ENCODE measurements at regions not wholly inside any gene's neighbourhood (a gene's known extent, or its start where the extent isn't known, plus 50 kb on each side); places are given as distances from the start of the nearest gene placed in this dataset.

DNA sequence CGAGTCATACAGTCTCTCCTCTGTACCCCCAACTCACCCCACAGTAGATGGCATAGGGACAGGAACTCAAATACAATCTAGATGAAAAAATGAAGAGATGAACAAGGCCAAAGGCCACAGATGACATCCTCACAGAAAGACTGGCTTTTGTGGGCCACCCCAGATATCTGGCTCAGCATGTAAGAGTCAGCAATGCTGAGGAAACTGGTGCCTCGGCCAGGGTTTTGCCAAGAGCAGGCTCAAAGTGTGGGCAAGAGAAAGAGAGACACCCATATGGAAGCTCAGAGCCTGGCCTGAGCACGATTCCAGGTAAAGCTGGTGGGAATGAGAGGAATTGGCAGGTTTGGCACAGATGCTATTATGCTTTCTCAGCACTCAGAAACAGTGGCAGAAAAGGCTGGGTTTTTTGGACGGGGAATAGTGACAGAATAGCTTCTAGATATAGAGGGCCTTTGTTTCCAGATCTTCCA is 460.6 kb downstream of the FOXO1 start:
- peaks cover 5% of the 10 kb centered on the region; the same call in 1 of the 2 replicates for H3K9me3 ChIP-seq (ENCODE audit: control insufficient read depth, insufficient read depth, low read length)
- peaks cover 13% of the 10 kb centered on the region for H3F3A ChIP-seq (ENCODE audit: control insufficient read depth, insufficient read depth)
- peaks cover 72% of the 10 kb centered on the region for H3K4me1 ChIP-seq (ENCODE audit: control insufficient read depth, low read length)
- peak overlapping the region; percentile 60 for H3K4me3 ChIP-seq (ENCODE audit: low read length)
- no peaks in the 10 kb centered on the region for H3K79me2 ChIP-seq (ENCODE audit: control insufficient read depth, low read length)
- H3K4me2 ChIP-seq (ENCODE audit: low read length), result peak overlapping the region; percentile 82
- H3K36me3 ChIP-seq (ENCODE audit: control insufficient read depth, low read length), result peaks cover 13% of the 10 kb centered on the region
- H3K27ac ChIP-seq (ENCODE audit: low read depth, low read length), result peak overlapping the region; percentile 88
- no peaks in the 10 kb centered on the region for H4K20me1 ChIP-seq (ENCODE audit: control insufficient read depth, insufficient read depth, low read depth, low read length)
- no peaks in the 10 kb centered on the region for H3K9me2 ChIP-seq (replicated peaks; ENCODE audit: control insufficient read depth, low read length)
- H3K27me3 ChIP-seq (ENCODE audit: control insufficient read depth, low read length), result no peaks in the 10 kb centered on the region
- TF ChIP-seq EZH2phosphoT487 (IDR thresholded peaks at IDR 0.05; ENCODE audit: borderline replicate concordance, low read length), result no peak
- TF ChIP-seq, protein P1, sequence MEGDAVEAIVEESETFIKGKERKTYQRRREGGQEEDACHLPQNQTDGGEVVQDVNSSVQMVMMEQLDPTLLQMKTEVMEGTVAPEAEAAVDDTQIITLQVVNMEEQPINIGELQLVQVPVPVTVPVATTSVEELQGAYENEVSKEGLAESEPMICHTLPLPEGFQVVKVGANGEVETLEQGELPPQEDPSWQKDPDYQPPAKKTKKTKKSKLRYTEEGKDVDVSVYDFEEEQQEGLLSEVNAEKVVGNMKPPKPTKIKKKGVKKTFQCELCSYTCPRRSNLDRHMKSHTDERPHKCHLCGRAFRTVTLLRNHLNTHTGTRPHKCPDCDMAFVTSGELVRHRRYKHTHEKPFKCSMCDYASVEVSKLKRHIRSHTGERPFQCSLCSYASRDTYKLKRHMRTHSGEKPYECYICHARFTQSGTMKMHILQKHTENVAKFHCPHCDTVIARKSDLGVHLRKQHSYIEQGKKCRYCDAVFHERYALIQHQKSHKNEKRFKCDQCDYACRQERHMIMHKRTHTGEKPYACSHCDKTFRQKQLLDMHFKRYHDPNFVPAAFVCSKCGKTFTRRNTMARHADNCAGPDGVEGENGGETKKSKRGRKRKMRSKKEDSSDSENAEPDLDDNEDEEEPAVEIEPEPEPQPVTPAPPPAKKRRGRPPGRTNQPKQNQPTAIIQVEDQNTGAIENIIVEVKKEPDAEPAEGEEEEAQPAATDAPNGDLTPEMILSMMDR (IDR thresholded peaks at IDR 0.05; ENCODE audit: low read depth, low read length, poor library complexity, severe bottlenecking), result no peak

DNA sequence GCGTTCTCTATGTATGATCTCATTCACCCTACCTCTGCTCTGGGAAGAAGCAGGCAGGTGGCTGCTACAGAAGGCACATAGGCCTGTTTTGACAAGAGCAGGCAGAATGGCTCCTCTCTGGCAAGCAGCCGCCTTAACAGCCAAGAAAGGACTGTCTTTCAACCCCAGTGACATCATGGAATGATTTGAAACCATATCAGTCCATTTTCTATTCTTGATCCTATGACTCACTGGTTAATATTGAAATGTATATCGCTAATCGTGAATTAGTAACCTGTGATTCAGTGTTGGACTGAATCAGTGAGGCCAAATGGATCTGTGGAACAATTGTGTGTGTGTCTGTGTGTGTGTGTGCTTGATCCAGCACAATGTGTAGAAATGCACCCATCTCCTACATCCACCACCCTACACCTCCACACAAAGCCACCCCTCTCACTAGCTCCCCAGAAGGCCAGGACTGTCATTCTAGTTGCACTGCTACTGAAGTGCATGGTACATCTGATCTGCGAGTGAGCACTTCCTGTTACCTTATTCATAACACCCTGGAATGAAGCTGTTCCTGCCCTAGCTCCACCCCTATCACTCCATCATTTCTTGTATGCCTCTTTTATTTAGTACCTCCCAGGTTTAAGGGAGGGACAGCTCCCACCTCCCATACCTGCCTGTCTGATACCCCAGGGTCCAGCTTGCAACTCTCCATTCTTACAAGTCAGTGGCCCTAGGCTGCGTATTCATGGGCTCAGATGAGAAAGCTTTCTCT is 460.0 kb downstream of the FOXO1 start:
- H3K9me3 ChIP-seq (ENCODE audit: control insufficient read depth, insufficient read depth, low read length), result peaks cover 5% of the 10 kb centered on the region; the same call in 1 of the 2 replicates
- H3K4me1 ChIP-seq (ENCODE audit: control insufficient read depth, low read length), result peaks cover 72% of the 10 kb centered on the region
- H3K4me3 ChIP-seq (ENCODE audit: low read length), result peak overlapping the region; percentile 60
- peaks cover 13% of the 10 kb centered on the region for H3F3A ChIP-seq (ENCODE audit: control insufficient read depth, insufficient read depth)
- peak overlapping the region; percentile 82 for H3K4me2 ChIP-seq (ENCODE audit: low read length)
- TF ChIP-seq EZH2phosphoT487 (IDR thresholded peaks at IDR 0.05; ENCODE audit: borderline replicate concordance, low read length), result no peak
- TF ChIP-seq, protein P1 (IDR thresholded peaks at IDR 0.05; ENCODE audit: low read depth, low read length, poor library complexity, severe bottlenecking), result no peak
- no peaks in the 10 kb centered on the region for H3K9me2 ChIP-seq (replicated peaks; ENCODE audit: control insufficient read depth, low read length)
- H3K36me3 ChIP-seq (ENCODE audit: control insufficient read depth, low read length), result peaks cover 13% of the 10 kb centered on the region
- H3K27me3 ChIP-seq (ENCODE audit: control insufficient read depth, low read length), result no peaks in the 10 kb centered on the region
- H3K79me2 ChIP-seq (ENCODE audit: control insufficient read depth, low read length), result no peaks in the 10 kb centered on the region
- H4K20me1 ChIP-seq (ENCODE audit: control insufficient read depth, insufficient read depth, low read depth, low read length), result no peaks in the 10 kb centered on the region
- H3K27ac ChIP-seq (ENCODE audit: low read depth, low read length), result peak overlapping the region; percentile 88

DNA sequence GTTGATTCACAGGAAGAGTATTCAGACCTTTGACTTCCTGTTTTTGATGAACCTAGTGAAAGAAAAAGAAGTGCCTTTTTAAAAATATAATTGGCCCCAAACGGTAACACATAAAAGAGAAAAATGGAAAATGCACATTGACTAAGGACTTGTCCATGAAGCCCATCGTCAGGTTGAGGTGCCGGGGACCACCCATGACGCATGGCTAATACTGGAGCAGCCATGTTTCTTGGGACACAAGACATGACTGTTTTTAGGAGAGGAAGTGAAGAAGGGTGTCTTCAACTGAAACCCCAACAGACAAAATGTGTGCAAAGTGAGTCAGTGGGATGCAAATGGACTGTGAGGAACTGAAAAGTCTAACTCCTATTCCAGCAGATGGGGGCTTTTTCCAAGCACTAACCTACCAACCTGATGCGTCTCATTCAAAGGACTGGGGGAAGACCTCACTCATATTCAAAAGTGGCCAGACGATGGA is 459.4 kb downstream of the FOXO1 start:
- Histone ChIP-seq H4K20me1 (ENCODE audit: control insufficient read depth, insufficient read depth, low read depth, low read length) (no peaks in the 10 kb centered on the region), H3K27me3 (ENCODE audit: control insufficient read depth, low read length) (no peaks in the 10 kb centered on the region), H3K9me3 (ENCODE audit: control insufficient read depth, insufficient read depth, low read length) (peaks cover 5% of the 10 kb centered on the region; the same call in 1 of the 2 replicates), H3K27ac (ENCODE audit: low read depth, low read length) (peak overlapping the region; percentile 88), H3K9me2 (replicated peaks; ENCODE audit: control insufficient read depth, low read length) (no peaks in the 10 kb centered on the region), H3K4me1 (ENCODE audit: control insufficient read depth, low read length) (peaks cover 75% of the 10 kb centered on the region), H3K4me3 (ENCODE audit: low read length) (peak overlapping the region; percentile 60), H3K79me2 (ENCODE audit: control insufficient read depth, low read length) (no peaks in the 10 kb centered on the region), H3F3A (ENCODE audit: control insufficient read depth, insufficient read depth) (peaks cover 13% of the 10 kb centered on the region), H3K36me3 (ENCODE audit: control insufficient read depth, low read length) (peaks cover 13% of the 10 kb centered on the region), H3K4me2 (ENCODE audit: low read length) (peak overlapping the region; percentile 82)
- TF ChIP-seq, protein P1 (IDR thresholded peaks at IDR 0.05; ENCODE audit: low read depth, low read length, poor library complexity, severe bottlenecking), result no peak
- no peak for TF ChIP-seq EZH2phosphoT487 (IDR thresholded peaks at IDR 0.05; ENCODE audit: borderline replicate concordance, low read length)
